Parathyroid adenoma (tissue), 2 donors: ENCODE measurements at regions not wholly inside any gene's neighbourhood (a gene's known extent, or its start where the extent isn't known, plus 50 kb on each side); places are given as distances from the start of the nearest gene placed in this dataset.
"Not testable (repeated sequence)": the region's sequence is repeated elsewhere in the genome, so short reads cannot be mapped to it uniquely, and the experiment has no call there.

Experiments
- H2AFZ ChIP-seq: fragments of 300-600 bp; sonication (generic); one replicate; pipeline ENCODE4 v1.7.0; 2017; ENCODE audit warnings: antibody characterized with exemption, mild to moderate bottlenecking
- H3K27ac ChIP-seq: fragments of 300-600 bp; sonication (generic); one replicate; pipeline ENCODE4 v1.7.0; 2017
- H3K27me3 ChIP-seq: fragments of 300-600 bp; sonication (generic); one replicate; pipeline ENCODE4 v1.7.0; 2017; ENCODE audit warnings: low read length; ENCODE audit not compliant: control insufficient read depth, insufficient read depth
- H3K36me3 ChIP-seq: fragments of 300-600 bp; sonication (generic); one replicate; pipeline ENCODE4 v1.7.0; 2017; ENCODE audit warnings: low read length; ENCODE audit not compliant: control insufficient read depth, insufficient read depth
- H3K4me1 ChIP-seq: fragments of 300-600 bp; sonication (generic); one replicate; pipeline ENCODE4 v1.7.0; 2017; ENCODE audit warnings: control low read depth
- H3K4me2 ChIP-seq: fragments of 300-600 bp; sonication (generic); one replicate; pipeline ENCODE4 v1.7.0; 2017; ENCODE audit warnings: low read length
- H3K4me3 ChIP-seq: fragments of 300-600 bp; sonication (generic); one replicate; pipeline ENCODE4 v1.7.0; 2017; ENCODE audit warnings: low read depth, low read length
- H3K79me2 ChIP-seq: fragments of 300-600 bp; sonication (generic); one replicate; pipeline ENCODE4 v1.7.0; 2017; ENCODE audit warnings: control low read depth
- H3K9ac ChIP-seq: fragments of 300-600 bp; sonication (generic); one replicate; pipeline ENCODE4 v1.7.0; 2017; ENCODE audit warnings: mild to moderate bottlenecking
- H3K9me3 ChIP-seq: fragments of 300-600 bp; sonication (generic); one replicate; pipeline ENCODE4 v1.7.0; 2017; ENCODE audit warnings: low read length; ENCODE audit not compliant: control insufficient read depth
- TF ChIP-seq, protein P1 (sequence below): fragments of 300-600 bp; sonication (generic); IDR thresholded peaks from one replicate; pipeline ENCODE4 v1.7.0; 2017; ENCODE audit warnings: antibody characterized with exemption, mild to moderate bottlenecking
- donor health status: primary hyperparathyroidism.

GRCh38 chr1:219322766-219323165 lies 149.1 kb downstream of the LYPLAL1 start:
- Histone ChIP-seq H3K9me3 (no peaks in the 10 kb centered on the region), H3K27ac (no peak overlapping the region), H3K36me3 (no peaks in the 10 kb centered on the region), H3K9ac (no peak overlapping the region), H3K4me2 (no peak overlapping the region), H3K27me3 (no peaks in the 10 kb centered on the region), H2AFZ (no peak overlapping the region), H3K4me1 (no peaks in the 10 kb centered on the region), H3K79me2 (no peaks in the 10 kb centered on the region), H3K4me3 (no peak overlapping the region)
- TF ChIP-seq, protein P1, sequence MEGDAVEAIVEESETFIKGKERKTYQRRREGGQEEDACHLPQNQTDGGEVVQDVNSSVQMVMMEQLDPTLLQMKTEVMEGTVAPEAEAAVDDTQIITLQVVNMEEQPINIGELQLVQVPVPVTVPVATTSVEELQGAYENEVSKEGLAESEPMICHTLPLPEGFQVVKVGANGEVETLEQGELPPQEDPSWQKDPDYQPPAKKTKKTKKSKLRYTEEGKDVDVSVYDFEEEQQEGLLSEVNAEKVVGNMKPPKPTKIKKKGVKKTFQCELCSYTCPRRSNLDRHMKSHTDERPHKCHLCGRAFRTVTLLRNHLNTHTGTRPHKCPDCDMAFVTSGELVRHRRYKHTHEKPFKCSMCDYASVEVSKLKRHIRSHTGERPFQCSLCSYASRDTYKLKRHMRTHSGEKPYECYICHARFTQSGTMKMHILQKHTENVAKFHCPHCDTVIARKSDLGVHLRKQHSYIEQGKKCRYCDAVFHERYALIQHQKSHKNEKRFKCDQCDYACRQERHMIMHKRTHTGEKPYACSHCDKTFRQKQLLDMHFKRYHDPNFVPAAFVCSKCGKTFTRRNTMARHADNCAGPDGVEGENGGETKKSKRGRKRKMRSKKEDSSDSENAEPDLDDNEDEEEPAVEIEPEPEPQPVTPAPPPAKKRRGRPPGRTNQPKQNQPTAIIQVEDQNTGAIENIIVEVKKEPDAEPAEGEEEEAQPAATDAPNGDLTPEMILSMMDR: no peak

GRCh38 chr1:219320563-219320962 lies 146.9 kb downstream of the LYPLAL1 start:
- not testable (repeated sequence) for H3K36me3 ChIP-seq, H3K79me2 ChIP-seq, H3K4me1 ChIP-seq, H3K27me3 ChIP-seq, H2AFZ ChIP-seq, H3K4me2 ChIP-seq, H3K9me3 ChIP-seq, H3K4me3 ChIP-seq, H3K27ac ChIP-seq, H3K9ac ChIP-seq

DNA sequence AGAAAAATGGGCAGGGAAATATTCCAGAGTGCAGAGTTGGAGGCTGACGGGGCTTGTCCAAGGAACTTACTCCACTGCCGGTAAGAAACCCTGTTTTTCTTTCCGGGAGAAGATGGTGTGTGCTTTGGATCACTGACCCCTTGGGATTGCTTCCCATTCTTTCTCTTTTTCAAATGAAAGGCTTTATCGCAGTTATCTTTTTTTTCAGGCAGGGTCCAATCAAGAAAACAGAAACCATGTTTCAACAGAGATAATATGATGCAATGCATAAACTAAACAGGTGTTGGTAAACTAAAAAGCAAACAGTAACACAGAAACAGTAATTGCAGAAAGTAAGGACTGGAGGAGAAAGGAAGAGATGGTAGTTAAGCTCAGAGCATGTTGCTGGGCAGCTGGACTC lies 145.1 kb downstream of the LYPLAL1 start:
- TF ChIP-seq, protein P1: no peak
- H3K9me3 ChIP-seq: peaks cover 4% of the 10 kb centered on the region
- no peak overlapping the region for H3K4me3 ChIP-seq
- H2AFZ ChIP-seq: no peak overlapping the region
- H3K27ac ChIP-seq: no peak overlapping the region
- H3K36me3 ChIP-seq: no peaks in the 10 kb centered on the region
- no peaks in the 10 kb centered on the region for H3K27me3 ChIP-seq
- H3K9ac ChIP-seq: no peak overlapping the region
- no peak overlapping the region for H3K4me2 ChIP-seq
- H3K4me1 ChIP-seq: no peaks in the 10 kb centered on the region
- H3K79me2 ChIP-seq: no peaks in the 10 kb centered on the region

DNA sequence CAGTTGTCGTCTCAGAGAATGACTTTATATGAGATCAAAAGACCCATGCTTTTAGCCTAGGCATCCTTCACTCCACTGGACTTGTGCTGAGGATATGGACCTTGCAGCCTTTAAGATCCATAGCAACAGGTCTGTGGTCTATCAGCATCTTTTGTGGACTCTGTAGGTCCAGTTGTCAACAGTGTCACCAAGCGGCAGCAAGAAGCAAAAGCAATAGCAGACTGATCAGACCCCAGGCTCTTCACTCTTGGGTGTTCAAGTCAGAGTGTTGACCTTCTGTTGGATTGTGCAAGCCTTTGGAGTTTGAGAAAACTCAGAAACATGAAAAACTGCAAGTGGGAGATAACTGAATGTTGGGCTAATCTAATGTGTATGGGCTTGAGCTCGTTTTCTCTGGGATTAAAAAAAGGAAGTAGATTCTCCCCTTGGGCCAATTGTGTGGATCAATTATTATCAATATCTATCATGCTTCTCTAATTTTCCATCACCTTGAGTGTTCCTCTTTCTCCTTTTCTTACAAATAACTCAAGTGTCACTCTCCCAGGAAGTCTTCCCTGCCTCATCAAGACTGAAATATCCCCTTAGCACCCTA lies 144.2 kb downstream of the LYPLAL1 start:
- no peak overlapping the region for H2AFZ ChIP-seq
- peaks cover 4% of the 10 kb centered on the region for H3K9me3 ChIP-seq
- TF ChIP-seq, protein P1: no peak
- no peaks in the 10 kb centered on the region for H3K4me1 ChIP-seq
- H3K36me3 ChIP-seq: no peaks in the 10 kb centered on the region
- no peaks in the 10 kb centered on the region for H3K79me2 ChIP-seq
- H3K4me3 ChIP-seq: no peak overlapping the region
- H3K4me2 ChIP-seq: no peak overlapping the region
- no peak overlapping the region for H3K9ac ChIP-seq
- H3K27me3 ChIP-seq: no peaks in the 10 kb centered on the region
- H3K27ac ChIP-seq: no peak overlapping the region

DNA sequence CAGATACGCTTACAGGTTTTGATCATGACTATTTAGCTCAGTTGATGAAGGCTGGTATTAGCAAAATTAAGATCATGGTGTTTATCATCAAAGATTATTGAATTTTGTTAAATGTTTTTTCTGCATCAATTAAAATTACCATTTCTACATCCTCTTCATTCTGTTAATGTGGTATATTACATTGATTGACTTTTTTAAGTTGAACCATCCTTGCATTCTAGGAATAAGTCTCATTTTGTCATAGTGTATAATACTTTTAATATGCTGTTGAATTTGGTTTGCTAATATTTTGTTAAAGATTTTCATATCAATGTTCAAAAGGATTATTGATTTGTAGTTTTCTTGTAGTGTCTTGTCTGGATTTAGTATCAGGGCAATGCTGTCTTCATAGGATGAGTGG lies 142.4 kb downstream of the LYPLAL1 start:
- Histone ChIP-seq H3K4me1 (no peaks in the 10 kb centered on the region), H3K27me3 (no peaks in the 10 kb centered on the region), H3K36me3 (no peaks in the 10 kb centered on the region), H3K4me2 (no peak overlapping the region), H3K79me2 (no peaks in the 10 kb centered on the region), H3K9me3 (peaks cover 4% of the 10 kb centered on the region), H3K9ac (no peak overlapping the region), H3K4me3 (no peak overlapping the region), H2AFZ (no peak overlapping the region), H3K27ac (no peak overlapping the region)
- TF ChIP-seq, protein P1: no peak
